HG03439 (cell line): ENCODE measurements at regions not wholly inside any gene's neighbourhood (a gene's known extent, or its start where the extent isn't known, plus 50 kb on each side); places are given as distances from the start of the nearest gene placed in this dataset.

Experiments
- ATAC-seq: cut with Tn5 transposase; IDR thresholded peaks from one replicate; pipeline ENCODE4 v1.9.1; 2021; ENCODE audit warnings: mild to moderate bottlenecking, moderate library complexity; ENCODE audit not compliant: unreplicated experiment

GRCh38 chr16:85384833-85385462 is 228.2 kb upstream of the GSE1 start:
- ATAC-seq: no peak

GRCh38 chr16:85385463-85386331 is 227.4 kb upstream of the GSE1 start:
- ATAC-seq: no peak

GRCh38 chr16:85386467-85387170 is 226.5 kb upstream of the GSE1 start:
- no peak for ATAC-seq

GRCh38 chr16:85387171-85387507 is 226.0 kb upstream of the GSE1 start:
- no peak for ATAC-seq

- ATAC-seq: no peak
Observed at GRCh38 chr16:85387731-85388295, 225.3 kb upstream of the GSE1 start.

- ATAC-seq: no peak
Observed at GRCh38 chr16:85389679-85390470, 223.2 kb upstream of the GSE1 start.

- no peak for ATAC-seq
Observed at GRCh38 chr16:85390511-85391174, 222.5 kb upstream of the GSE1 start.

- ATAC-seq: no peak
Observed at GRCh38 chr16:85391175-85391707, 221.9 kb upstream of the GSE1 start.

- no peak for ATAC-seq
Observed at GRCh38 chr16:85391769-85392583, 221.1 kb upstream of the GSE1 start.

- no peak for ATAC-seq
Observed at GRCh38 chr16:85392756-85393673, 220.1 kb upstream of the GSE1 start.

- ATAC-seq: peak; percentile 48
Observed at GRCh38 chr16:85393674-85394451, 219.3 kb upstream of the GSE1 start.

GRCh38 chr16:85394456-85395206 is 218.5 kb upstream of the GSE1 start:
- ATAC-seq: no peak

- ATAC-seq: no peak
Observed at GRCh38 chr16:85395207-85395912, 217.8 kb upstream of the GSE1 start.

GRCh38 chr16:85395913-85396878 is 216.9 kb upstream of the GSE1 start:
- no peak for ATAC-seq
